Common myeloid progenitor, CD34-positive (primary cell): ENCODE measurements at regions not wholly inside any gene's neighbourhood (a gene's known extent, or its start where the extent isn't known, plus 50 kb on each side); places are given as distances from the start of the nearest gene placed in this dataset.
"Not testable (repeated sequence)": the region's sequence is repeated elsewhere in the genome, so short reads cannot be mapped to it uniquely, and the experiment has no call there.

Experiments
- CTCF ChIA-PET: fragments of 350-600 bp; sonication (Branson Sonifier 250); formaldehyde crosslinking; loops from one replicate; lab custom pipeline; 2021; ENCODE audit warnings: antibody characterized with exemption; lab: Charles Lee
- POLR2A ChIA-PET: fragments of 350-600 bp; sonication (Branson Sonifier 250); formaldehyde crosslinking; loops from one replicate; lab custom pipeline; 2021; ENCODE audit warnings: antibody characterized with exemption; lab: Charles Lee
- DNase-seq, 3 donors: peaks; one replicate each; pipeline versions ENCODE4 v3.0.0 to v3.0.0-alpha.2; 2013
- H3K27ac ChIP-seq, 2 experiments: 1 replicate in 1 of 2; 2 replicates in 1 of 2; pipeline ENCODE4 v1.7.0; 2013; ENCODE audit warnings: inconsistent platforms in 2 of 2, low read length in 2 of 2, mild to moderate bottlenecking in 2 of 2, low read depth in 1 of 2, moderate library complexity in 1 of 2; ENCODE audit not compliant: severe bottlenecking in 2 of 2, insufficient read depth in 1 of 2, poor library complexity in 1 of 2
- H3K27me3 ChIP-seq, 5 experiments: replicated peaks in 2 of 5; 1 replicate in 3 of 5; 2 replicates in 2 of 5; pipeline versions ENCODE4 v1.6.1 to v1.7.0; 2013; ENCODE audit warnings: low read length in 4 of 5, mild to moderate bottlenecking in 2 of 5, moderate library complexity in 2 of 5, inconsistent platforms in 1 of 5; ENCODE audit not compliant: insufficient read depth in 5 of 5, control insufficient read depth in 4 of 5
- H3K36me3 ChIP-seq, 4 experiments: 1 replicate in 2 of 4; 2 replicates in 2 of 4; pipeline versions ENCODE4 v1.6.1 to v1.7.0; 2013; ENCODE audit warnings: low read length in 3 of 4, control low read depth in 1 of 4, mild to moderate bottlenecking in 1 of 4; ENCODE audit not compliant: control insufficient read depth in 4 of 4, insufficient read depth in 4 of 4
- H3K4me1 ChIP-seq, 4 experiments: 1 replicate in 3 of 4; 2 replicates in 1 of 4; pipeline versions ENCODE4 v1.6.1 to v1.7.1; 2013; ENCODE audit warnings: low read length in 3 of 4, mild to moderate bottlenecking in 3 of 4, control low read depth in 1 of 4, inconsistent platforms in 1 of 4, moderate library complexity in 1 of 4; ENCODE audit not compliant: control insufficient read depth in 4 of 4, insufficient read depth in 4 of 4; ENCODE audit errors: control extremely low read depth in 1 of 4
- H3K4me3 ChIP-seq, 7 experiments: 1 replicate in 4 of 7; 2 replicates in 3 of 7; pipeline versions ENCODE4 v1.5.1 to v1.7.0; 2013; ENCODE audit warnings: mild to moderate bottlenecking in 7 of 7, low read length in 6 of 7, moderate library complexity in 6 of 7, inconsistent platforms in 2 of 7, low read depth in 2 of 7, control low read depth in 1 of 7; ENCODE audit not compliant: insufficient read depth in 4 of 7, control insufficient read depth in 1 of 7; ENCODE audit errors: extremely low read depth in 1 of 7
- H3K9me3 ChIP-seq, 5 experiments: 1 replicate in 4 of 5; 2 replicates in 1 of 5; pipeline versions ENCODE4 v1.6.1 to v1.7.1; 2013; ENCODE audit warnings: low read length in 4 of 5, mild to moderate bottlenecking in 2 of 5, inconsistent platforms in 1 of 5, low read depth in 1 of 5, moderate library complexity in 1 of 5; ENCODE audit not compliant: control insufficient read depth in 4 of 5, insufficient read depth in 2 of 5; ENCODE audit errors: control extremely low read depth in 1 of 5
- WGBS: methylation state at CpG from one replicate; pipeline ENCODE4 v1.1.5; 2013; ENCODE audit not compliant: insufficient coverage; 5-methylcytosine and 5-hydroxymethylcytosine counted together

- CTCF ChIA-PET, result no interaction called here
- no peak for DNase-seq
- POLR2A ChIA-PET, result no interaction called here
Observed at GRCh38 chr4:100907465-100908454, 389.9 kb upstream of the EMCN start.

GRCh38 chr4:100906973-100907372 is 389.2 kb upstream of the EMCN start:
- Histone ChIP-seq H3K27me3 (no peaks in the 10 kb centered on the region), H3K4me3 (no peak overlapping the region), H3K27ac (no peak overlapping the region), H3K9me3 (peaks cover 0 to 2% (median 0%) of the 10 kb centered on the region in 5 experiments), H3K36me3 (no peaks in the 10 kb centered on the region), H3K4me1 (no peaks in the 10 kb centered on the region)
- no CpG with 5 or more reads among the region's 3 CpGs for WGBS
- ChIA-PET POLR2A (no interaction called here), CTCF (no interaction called here)
- no peak for DNase-seq

More at GRCh38 chr4:100907465-100908454, 389.9 kb upstream of the EMCN start:
- H3K4me1 ChIP-seq, result no peaks in the 10 kb centered on the region
- H3K27ac ChIP-seq, result no peak overlapping the region
- H3K9me3 ChIP-seq, result peaks cover 0 to 2% (median 0%) of the 10 kb centered on the region in 5 experiments
- no peak overlapping the region for H3K4me3 ChIP-seq
- no peaks in the 10 kb centered on the region for H3K36me3 ChIP-seq
- H3K27me3 ChIP-seq, result no peaks in the 10 kb centered on the region
- 100% methylated on average over 1 of the region's 3 CpGs for whole genome bisulfite sequencing

- CTCF ChIA-PET, H3K4me1 ChIP-seq, H3K4me3 ChIP-seq, H3K9me3 ChIP-seq, H3K27ac ChIP-seq, DNase-seq, POLR2A ChIA-PET, H3K27me3 ChIP-seq, H3K36me3 ChIP-seq: not testable (repeated sequence)
- WGBS, result 100% methylated on average over 4 of the region's 5 CpGs
Observed at GRCh38 chr4:100900945-100901344, 383.1 kb upstream of the EMCN start.

GRCh38 chr4:100900134-100900533 is 382.3 kb upstream of the EMCN start:
- DNase-seq, result no peak
- H3K36me3 ChIP-seq, result no peaks in the 10 kb centered on the region
- peaks cover 0 to 7% (median 2%) of the 10 kb centered on the region in 4 experiments for H3K4me1 ChIP-seq
- H3K4me3 ChIP-seq, result no peak overlapping the region
- WGBS, result 98% methylated on average over 11 of the region's 11 CpGs
- ChIA-PET CTCF (no interaction called here), POLR2A (no interaction called here)
- H3K27ac ChIP-seq, result no peak overlapping the region
- H3K27me3 ChIP-seq, result no peaks in the 10 kb centered on the region
- no peaks in the 10 kb centered on the region for H3K9me3 ChIP-seq

GRCh38 chr4:100898844-100899243 is 381.0 kb upstream of the EMCN start:
- no peaks in the 10 kb centered on the region for H3K36me3 ChIP-seq
- CTCF ChIA-PET, result no interaction called here
- peaks cover 0 to 7% (median 2%) of the 10 kb centered on the region in 4 experiments for H3K4me1 ChIP-seq
- POLR2A ChIA-PET, result no interaction called here
- no peak overlapping the region for H3K4me3 ChIP-seq
- H3K9me3 ChIP-seq, result peaks cover 0 to 3% (median 0%) of the 10 kb centered on the region in 5 experiments
- DNase-seq, result no peak
- no peak overlapping the region for H3K27ac ChIP-seq
- H3K27me3 ChIP-seq, result no peaks in the 10 kb centered on the region

GRCh38 chr4:100895556-100896197 is 377.9 kb upstream of the EMCN start:
- peak; percentile 23 to 67 (median 59) for DNase-seq
- H3K9me3 ChIP-seq, result peaks cover 0 to 3% (median 0%) of the 10 kb centered on the region in 5 experiments
- 50% methylated on average over 5 of the region's 8 CpGs for WGBS
- CTCF ChIA-PET, result no interaction called here
- H3K27me3 ChIP-seq, result no peaks in the 10 kb centered on the region
- H3K4me1 ChIP-seq, result peaks cover 0 to 7% (median 2%) of the 10 kb centered on the region in 4 experiments
- H3K4me3 ChIP-seq, result peak overlapping the region in 6 of 7 experiments; percentile 14 to 81 (median 62)
- H3K36me3 ChIP-seq, result no peaks in the 10 kb centered on the region
- POLR2A ChIA-PET, result no interaction called here
- H3K27ac ChIP-seq, result peak overlapping the region in 1 of 2 experiments; percentile 71
